ENCODE measurements at regions not wholly inside any gene's neighbourhood (a gene's known extent, or its start where the extent isn't known, plus 50 kb on each side); places are given as distances from the start of the nearest gene placed in this dataset.

DNA sequence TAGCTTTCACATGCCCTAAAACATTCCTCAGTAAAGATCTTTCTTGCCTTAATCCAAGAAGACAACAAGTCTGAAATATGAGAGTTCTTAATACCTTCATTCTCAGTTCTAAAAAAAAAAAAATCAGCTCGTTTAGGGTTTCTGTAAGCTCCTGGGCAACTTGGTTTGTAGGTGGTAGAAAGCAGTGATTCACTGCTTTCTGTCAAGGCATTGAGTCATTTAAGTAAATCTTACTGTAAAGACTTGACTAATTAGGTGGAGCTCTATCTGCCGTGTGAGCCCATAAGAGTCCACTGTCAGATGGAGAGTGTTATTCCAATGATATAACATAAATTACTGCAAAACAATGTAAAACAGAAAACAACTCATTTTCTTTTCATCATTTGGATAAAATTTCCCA, 56.1 kb upstream of the MAST4 start (continued):
- TF ChIP-seq ZNF362 (CRISPR knock-in tag; IDR thresholded peaks at IDR 0.05; ENCODE audit: borderline replicate concordance): no peak
- no peak for TF ChIP-seq RCOR2 (CRISPR knock-in tag; IDR thresholded peaks at IDR 0.05)
- TF ChIP-seq MTA3 (CRISPR knock-in tag; IDR thresholded peaks at IDR 0.05): no peak

DNA sequence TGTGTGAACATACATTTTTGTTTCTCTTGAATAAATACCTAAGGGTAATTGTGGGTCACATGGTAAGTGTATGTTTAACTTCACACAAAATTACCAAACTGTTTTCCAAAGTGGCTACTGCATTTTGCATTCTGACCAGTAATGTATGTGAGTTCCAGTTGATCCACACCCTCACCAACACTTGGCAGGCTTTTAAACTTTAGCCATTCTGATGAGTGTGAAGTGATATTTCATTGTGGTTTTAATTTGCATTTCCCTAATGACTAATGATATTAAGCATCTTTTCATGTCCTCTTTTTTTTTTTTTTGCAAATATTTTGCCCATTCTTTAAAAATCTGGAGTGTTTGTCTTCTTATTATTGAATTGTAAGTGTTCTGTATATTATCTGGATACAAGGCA, 53.5 kb upstream of the MAST4 start:
- H4K20me1 ChIP-seq (ENCODE audit: insufficient read depth, low read length): no peaks in the 10 kb centered on the region
- H3K27me3 ChIP-seq (ENCODE audit: control insufficient read depth in 1 of 2, insufficient read depth in 2 of 2, low read length in 2 of 2): no peaks in the 10 kb centered on the region
- intact Hi-C loops (cut with micrococcal nuclease; ENCODE audit: unreplicated experiment): no loop called here
- H3K36me3 ChIP-seq (replicated peaks in 1 of 2; ENCODE audit: control insufficient read depth in 1 of 2, insufficient read depth in 2 of 2, low read length in 2 of 2): no peaks in the 10 kb centered on the region
- H3K9me3 ChIP-seq (ENCODE audit: low read length): no peaks in the 10 kb centered on the region
- POLR2A ChIA-PET: no interaction called here
- ATAC-seq (no peak), DNase-seq (ENCODE audit: low spot score) (no peak), FAIRE-seq (no peak)
- no peak overlapping the region for H3K4me3 ChIP-seq (replicated peaks in 1 of 3; ENCODE audit: insufficient read depth in 1 of 3, low read depth in 2 of 3, low read length in 3 of 3)
- no peak overlapping the region for H3K9ac ChIP-seq (ENCODE audit: insufficient read depth, low read depth, low read length)
- no peak for TF ChIP-seq ZXDC (CRISPR knock-in tag; IDR thresholded peaks at IDR 0.05)
- no peak for TF ChIP-seq TCF12 (IDR thresholded peaks at IDR 0.05)
- TF ChIP-seq TCF12 (CRISPR knock-in tag; IDR thresholded peaks at IDR 0.05): no peak
- TF ChIP-seq ARID5B (CRISPR knock-in tag; IDR thresholded peaks at IDR 0.05): no peak
- no peak for TF ChIP-seq SNAPC4 (CRISPR knock-in tag; IDR thresholded peaks at IDR 0.05)
- no peak for TF ChIP-seq TSC22D2 (CRISPR knock-in tag; IDR thresholded peaks at IDR 0.05; ENCODE audit: borderline replicate concordance)
- CTCF ChIA-PET (ENCODE audit: low intra/inter-chr PET ratio, low total read pairs): no interaction called here
- BruUV-seq (replicated peaks): no TSS peak
- no peak overlapping the region for H2AFZ ChIP-seq (ENCODE audit: low read length)
- no peak overlapping the region for H3K4me2 ChIP-seq (ENCODE audit: low read depth, low read length)
- in situ Hi-C loops (cut with HindIII; ENCODE audit: extremely low pct_ligation_motif_present, low pct_unique_long_range_greater_than_20kb): no loop called here
- no peak overlapping the region for H3K27ac ChIP-seq (ENCODE audit: extremely low read length, insufficient read depth, low read length)
- H3K79me2 ChIP-seq (ENCODE audit: insufficient read depth, low read length): no peaks in the 10 kb centered on the region
- no peaks in the 10 kb centered on the region for H3K4me1 ChIP-seq (ENCODE audit: insufficient read depth, low read length)
